ENCODE measurements at regions not wholly inside any gene's neighbourhood (a gene's known extent, or its start where the extent isn't known, plus 50 kb on each side); places are given as distances from the start of the nearest gene placed in this dataset.

DNA sequence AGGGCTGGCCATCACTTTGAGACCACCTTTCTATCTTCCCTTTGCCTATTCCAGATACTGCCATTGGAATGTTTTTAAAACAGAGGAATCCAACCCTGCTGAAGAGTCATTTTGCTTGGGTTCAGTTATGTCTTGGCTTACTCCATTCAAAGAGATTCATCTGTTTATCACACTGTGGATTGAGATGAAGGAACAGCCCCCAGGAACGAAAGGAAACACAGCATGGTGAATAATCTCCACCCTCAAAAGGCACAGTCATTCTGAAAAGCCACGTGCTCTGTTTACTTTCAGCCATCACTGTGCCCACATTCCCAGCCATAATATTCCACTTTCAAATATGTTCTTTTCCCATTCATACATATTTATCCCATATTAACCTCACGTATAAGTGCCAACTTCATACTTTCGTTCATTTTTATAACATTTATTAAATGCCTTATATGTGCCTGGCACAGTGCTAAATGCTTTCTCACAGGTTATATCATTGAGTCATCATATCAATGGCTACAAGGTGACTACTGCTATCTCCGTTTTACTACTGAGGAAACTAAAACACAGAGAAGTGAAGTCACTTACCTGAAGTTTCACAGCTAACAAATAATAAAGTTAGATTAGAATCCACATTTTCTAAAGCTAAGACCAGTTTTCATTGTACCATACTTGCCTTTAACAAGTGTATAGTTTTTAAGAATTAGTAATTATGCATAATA is 143.6 kb downstream of the OSR1 start:
- TF ChIP-seq, protein P1, sequence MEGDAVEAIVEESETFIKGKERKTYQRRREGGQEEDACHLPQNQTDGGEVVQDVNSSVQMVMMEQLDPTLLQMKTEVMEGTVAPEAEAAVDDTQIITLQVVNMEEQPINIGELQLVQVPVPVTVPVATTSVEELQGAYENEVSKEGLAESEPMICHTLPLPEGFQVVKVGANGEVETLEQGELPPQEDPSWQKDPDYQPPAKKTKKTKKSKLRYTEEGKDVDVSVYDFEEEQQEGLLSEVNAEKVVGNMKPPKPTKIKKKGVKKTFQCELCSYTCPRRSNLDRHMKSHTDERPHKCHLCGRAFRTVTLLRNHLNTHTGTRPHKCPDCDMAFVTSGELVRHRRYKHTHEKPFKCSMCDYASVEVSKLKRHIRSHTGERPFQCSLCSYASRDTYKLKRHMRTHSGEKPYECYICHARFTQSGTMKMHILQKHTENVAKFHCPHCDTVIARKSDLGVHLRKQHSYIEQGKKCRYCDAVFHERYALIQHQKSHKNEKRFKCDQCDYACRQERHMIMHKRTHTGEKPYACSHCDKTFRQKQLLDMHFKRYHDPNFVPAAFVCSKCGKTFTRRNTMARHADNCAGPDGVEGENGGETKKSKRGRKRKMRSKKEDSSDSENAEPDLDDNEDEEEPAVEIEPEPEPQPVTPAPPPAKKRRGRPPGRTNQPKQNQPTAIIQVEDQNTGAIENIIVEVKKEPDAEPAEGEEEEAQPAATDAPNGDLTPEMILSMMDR (IDR thresholded peaks at IDR 0.05): no peak
- TF ChIP-seq POLR2A (IDR thresholded peaks at IDR 0.05): no peak
